ENCODE measurements at regions not wholly inside any gene's neighbourhood (a gene's known extent, or its start where the extent isn't known, plus 50 kb on each side); places are given as distances from the start of the nearest gene placed in this dataset.

DNA sequence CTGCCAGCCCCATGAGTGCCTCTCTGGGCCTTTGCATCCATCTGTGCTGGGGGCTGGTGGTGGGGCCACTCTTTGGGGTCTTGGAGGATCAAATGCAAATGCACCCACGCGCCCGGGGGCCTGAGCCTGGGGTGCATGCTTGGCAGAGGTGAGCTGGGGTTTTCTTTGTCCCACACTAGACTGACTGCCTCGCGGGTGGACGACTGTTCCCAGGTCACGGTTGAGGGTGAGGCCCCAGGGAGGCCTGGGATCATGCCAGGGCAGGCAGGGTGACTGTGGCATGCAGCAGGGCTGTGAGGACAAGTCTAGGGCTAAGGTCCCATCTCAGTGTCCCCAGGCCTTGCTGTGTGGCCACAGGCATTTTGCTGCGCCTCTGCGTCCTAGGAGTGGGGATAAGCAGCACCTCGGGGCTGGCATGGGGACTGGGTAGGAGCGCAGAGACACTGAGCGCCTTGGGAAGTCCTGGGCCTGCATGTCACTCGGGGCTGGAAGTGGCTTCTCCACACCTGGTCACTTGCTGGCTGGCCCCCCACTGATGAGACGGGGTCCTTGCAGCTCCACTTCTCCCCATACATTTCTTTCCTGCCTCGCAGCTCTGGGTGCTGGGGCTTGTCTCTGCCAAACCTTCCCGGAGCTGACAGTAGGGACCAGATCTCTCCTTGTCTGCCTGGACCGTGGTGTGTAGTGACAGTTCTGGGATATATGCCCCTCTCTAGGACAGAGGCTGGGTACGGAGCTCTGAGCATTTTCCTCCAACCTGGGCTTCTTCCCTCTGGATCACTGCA is 133.1 kb downstream of the CTTN start:
- ATAC-seq (ENCODE audit: low FRiP score) (no peak), DNase-seq (ENCODE audit: low spot score) (no peak)
- TF ChIP-seq, protein P1, sequence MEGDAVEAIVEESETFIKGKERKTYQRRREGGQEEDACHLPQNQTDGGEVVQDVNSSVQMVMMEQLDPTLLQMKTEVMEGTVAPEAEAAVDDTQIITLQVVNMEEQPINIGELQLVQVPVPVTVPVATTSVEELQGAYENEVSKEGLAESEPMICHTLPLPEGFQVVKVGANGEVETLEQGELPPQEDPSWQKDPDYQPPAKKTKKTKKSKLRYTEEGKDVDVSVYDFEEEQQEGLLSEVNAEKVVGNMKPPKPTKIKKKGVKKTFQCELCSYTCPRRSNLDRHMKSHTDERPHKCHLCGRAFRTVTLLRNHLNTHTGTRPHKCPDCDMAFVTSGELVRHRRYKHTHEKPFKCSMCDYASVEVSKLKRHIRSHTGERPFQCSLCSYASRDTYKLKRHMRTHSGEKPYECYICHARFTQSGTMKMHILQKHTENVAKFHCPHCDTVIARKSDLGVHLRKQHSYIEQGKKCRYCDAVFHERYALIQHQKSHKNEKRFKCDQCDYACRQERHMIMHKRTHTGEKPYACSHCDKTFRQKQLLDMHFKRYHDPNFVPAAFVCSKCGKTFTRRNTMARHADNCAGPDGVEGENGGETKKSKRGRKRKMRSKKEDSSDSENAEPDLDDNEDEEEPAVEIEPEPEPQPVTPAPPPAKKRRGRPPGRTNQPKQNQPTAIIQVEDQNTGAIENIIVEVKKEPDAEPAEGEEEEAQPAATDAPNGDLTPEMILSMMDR (IDR thresholded peaks at IDR 0.05): no peak

GRCh38 chr11:70532066-70532440 is 133.7 kb downstream of the CTTN start:
- no peak for DNase-seq (ENCODE audit: low spot score)
- ATAC-seq (ENCODE audit: low FRiP score): no peak
- TF ChIP-seq, protein P1 (IDR thresholded peaks at IDR 0.05): no peak

- TF ChIP-seq, protein P1 (IDR thresholded peaks at IDR 0.05): no peak
- ATAC-seq (ENCODE audit: low FRiP score): no peak
- DNase-seq (ENCODE audit: low spot score): no peak
Observed at GRCh38 chr11:70532731-70533130, 134.4 kb downstream of the CTTN start.

GRCh38 chr11:70535191-70535971 is 137.1 kb downstream of the CTTN start:
- TF ChIP-seq, protein P1 (IDR thresholded peaks at IDR 0.05): no peak
- ATAC-seq (ENCODE audit: low FRiP score) (no peak), DNase-seq (ENCODE audit: low spot score) (no peak)

DNA sequence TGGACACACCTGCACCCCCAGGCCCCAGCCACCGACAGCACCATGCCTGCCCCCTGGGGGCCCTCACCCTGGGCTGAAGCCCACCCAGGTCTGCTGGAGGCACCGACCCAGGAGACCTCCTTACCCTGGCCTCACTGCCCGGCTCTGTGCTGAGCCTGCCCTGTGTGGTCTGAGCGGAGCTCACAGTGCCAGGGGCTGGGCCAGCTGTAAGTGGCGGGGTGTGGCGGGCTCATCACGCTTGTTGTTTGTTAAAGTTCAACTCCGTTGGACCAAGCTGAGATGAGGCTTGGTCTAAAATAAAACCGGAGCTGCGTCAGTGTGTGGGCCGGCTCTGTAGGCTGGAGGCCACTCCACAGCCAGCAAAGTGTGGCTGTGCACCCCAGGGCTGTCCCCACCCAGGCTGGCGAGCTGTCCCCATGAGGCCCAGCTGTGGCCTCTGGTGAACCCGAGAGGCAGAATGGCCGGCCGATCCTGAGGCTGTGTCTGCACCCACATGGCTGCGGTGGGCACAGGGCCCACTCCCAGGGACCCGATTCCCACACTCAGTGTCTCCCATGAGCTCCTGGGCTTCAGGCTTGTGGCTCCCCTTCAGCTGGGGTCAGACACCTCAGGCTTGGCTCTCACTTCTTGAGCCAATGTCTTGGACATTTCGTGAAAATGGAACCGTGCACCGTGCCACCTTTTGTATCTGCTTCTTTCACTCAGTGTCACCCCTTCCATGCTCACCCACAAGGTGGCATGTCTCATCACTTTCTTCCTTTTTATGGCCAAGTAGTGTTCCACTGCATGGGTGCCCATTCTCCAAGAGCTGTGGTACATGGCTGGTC is 137.9 kb downstream of the CTTN start:
- no peak for ATAC-seq (ENCODE audit: low FRiP score)
- TF ChIP-seq, protein P1 (IDR thresholded peaks at IDR 0.05): no peak

DNA sequence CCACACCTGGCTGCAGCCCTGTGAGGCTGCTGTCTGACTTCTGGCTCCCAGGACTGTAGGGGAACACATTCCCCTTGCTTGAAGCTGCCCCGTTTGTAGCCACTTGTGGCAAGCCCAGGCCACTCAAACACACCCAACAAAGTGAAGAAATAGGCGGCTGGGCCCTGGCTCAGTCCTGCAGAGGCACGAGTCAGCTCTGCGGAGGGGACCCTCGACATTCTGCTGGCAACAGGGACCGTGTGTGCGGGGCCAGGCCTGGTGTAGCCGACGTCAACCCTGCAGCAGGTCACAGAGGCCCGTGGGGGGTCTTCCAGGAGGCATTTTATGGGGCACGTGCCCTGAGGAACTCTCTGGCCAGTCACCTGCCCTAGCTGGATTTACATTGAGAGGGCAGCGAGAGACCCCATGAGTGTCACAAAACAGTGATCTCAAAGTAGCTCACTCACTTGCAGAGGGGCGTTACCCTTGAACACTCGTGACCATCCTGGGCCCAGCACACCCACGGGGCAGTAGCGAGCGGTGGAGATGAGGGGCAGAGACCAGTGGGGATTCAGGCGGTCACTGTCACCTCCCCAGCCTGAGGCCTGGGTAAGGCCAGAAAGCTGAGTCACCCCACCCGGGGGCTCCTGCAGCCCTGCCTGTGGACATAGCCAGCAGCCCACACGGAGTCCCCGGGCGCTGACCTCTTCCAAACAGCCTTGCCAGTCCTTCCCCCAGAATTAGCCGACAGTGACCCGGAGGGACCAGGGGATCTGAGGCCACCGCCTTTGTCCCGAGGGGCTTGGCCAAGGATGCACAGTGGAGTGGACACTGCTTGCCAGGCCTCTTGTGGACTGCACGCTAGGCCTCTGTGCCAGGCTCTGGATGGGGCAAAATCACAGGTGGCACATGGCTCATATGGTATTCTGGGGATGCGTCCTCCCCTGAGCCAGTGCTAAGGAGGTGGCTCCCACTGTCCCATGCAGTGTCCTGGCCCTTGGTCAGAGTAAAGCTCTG is 139.5 kb downstream of the CTTN start:
- TF ChIP-seq, protein P1 (IDR thresholded peaks at IDR 0.05): no peak
- ATAC-seq (ENCODE audit: low FRiP score) (no peak), DNase-seq (ENCODE audit: low spot score) (no peak)

More for the DNA sequence above, 137.9 kb downstream of the CTTN start:
- DNase-seq (ENCODE audit: low spot score): no peak

All from omental fat pad (tissue), 3 donors.